NB4 (cell line): ENCODE measurements at regions not wholly inside any gene's neighbourhood (a gene's known extent, or its start where the extent isn't known, plus 50 kb on each side); places are given as distances from the start of the nearest gene placed in this dataset.

ENCODE experiments used
- MYC ChIP-seq: IDR thresholded peaks from 2 replicates; pipeline ENCODE4 v1.6.1; 2011; ENCODE audit warnings: low read depth, low read length
- POLR2A ChIP-seq: IDR thresholded peaks from 2 replicates; pipeline ENCODE4 v1.6.1; 2011; ENCODE audit warnings: mild to moderate bottlenecking; ENCODE audit not compliant: insufficient read length; ENCODE audit errors: extremely low read depth
- TF ChIP-seq, protein P1 (sequence below): IDR thresholded peaks from one replicate; pipeline ENCODE4 v1.5.1; 2012; ENCODE audit warnings: low read depth, low read length
- TF ChIP-seq, protein P2 (sequence below): IDR thresholded peaks from 2 replicates; pipeline ENCODE4 v1.6.1; 2011; ENCODE audit warnings: low read depth, low read length

DNA sequence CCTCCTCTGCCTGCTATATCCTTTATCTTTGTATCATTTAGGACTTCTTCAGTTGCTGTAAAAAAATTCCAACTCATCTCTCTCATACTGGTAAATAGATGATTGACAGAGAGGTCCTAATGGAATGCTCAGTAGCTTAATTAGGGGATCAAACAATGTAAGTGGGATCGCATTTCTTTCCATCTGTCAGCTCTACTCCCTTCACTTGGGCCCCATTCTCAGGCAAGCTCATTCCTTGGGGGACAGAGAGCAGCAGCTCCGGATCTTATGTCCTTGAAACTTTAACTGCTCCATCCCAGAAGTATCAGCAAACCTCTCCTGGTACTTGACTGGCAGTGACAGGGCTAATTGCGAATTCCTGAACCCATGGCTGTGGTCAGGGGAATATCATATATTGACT, 146.7 kb downstream of the YTHDC2 start:
- TF ChIP-seq, protein P1, sequence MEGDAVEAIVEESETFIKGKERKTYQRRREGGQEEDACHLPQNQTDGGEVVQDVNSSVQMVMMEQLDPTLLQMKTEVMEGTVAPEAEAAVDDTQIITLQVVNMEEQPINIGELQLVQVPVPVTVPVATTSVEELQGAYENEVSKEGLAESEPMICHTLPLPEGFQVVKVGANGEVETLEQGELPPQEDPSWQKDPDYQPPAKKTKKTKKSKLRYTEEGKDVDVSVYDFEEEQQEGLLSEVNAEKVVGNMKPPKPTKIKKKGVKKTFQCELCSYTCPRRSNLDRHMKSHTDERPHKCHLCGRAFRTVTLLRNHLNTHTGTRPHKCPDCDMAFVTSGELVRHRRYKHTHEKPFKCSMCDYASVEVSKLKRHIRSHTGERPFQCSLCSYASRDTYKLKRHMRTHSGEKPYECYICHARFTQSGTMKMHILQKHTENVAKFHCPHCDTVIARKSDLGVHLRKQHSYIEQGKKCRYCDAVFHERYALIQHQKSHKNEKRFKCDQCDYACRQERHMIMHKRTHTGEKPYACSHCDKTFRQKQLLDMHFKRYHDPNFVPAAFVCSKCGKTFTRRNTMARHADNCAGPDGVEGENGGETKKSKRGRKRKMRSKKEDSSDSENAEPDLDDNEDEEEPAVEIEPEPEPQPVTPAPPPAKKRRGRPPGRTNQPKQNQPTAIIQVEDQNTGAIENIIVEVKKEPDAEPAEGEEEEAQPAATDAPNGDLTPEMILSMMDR, result no peak
- no peak for TF ChIP-seq MYC
- TF ChIP-seq POLR2A, result no peak
- TF ChIP-seq, protein P2, sequence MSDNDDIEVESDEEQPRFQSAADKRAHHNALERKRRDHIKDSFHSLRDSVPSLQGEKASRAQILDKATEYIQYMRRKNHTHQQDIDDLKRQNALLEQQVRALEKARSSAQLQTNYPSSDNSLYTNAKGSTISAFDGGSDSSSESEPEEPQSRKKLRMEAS, result no peak
